Prostate gland (tissue), 2 donors: ENCODE measurements at regions not wholly inside any gene's neighbourhood (a gene's known extent, or its start where the extent isn't known, plus 50 kb on each side); places are given as distances from the start of the nearest gene placed in this dataset.

Experiments used
- DNase-seq: peaks from one replicate; pipeline ENCODE4 v3.0.0-alpha.2; 2019; ENCODE audit warnings: low spot score
- H3K27ac ChIP-seq, 2 donors: fragments of 200-600 bp; sonication (generic); 2 replicates each; pipeline ENCODE4 v1.5.1; 2017 to 2019
- H3K27me3 ChIP-seq: fragments of 200-600 bp; sonication (generic); replicated peaks from 2 replicates; pipeline ENCODE4 v1.5.1; 2019; ENCODE audit not compliant: insufficient read depth
- H3K36me3 ChIP-seq, 2 donors: fragments of 200-600 bp; sonication (generic); 1 replicate in 1 of 2; 2 replicates in 1 of 2; pipeline versions ENCODE4 v1.5.1 to v1.8.1; 2017 to 2019
- H3K4me1 ChIP-seq: fragments of 200-600 bp; sonication (generic); replicated peaks from 2 replicates; pipeline ENCODE4 v1.5.1; 2019
- H3K4me3 ChIP-seq, 2 donors: fragments of 200-600 bp; sonication (generic); 2 replicates each; pipeline ENCODE4 v1.5.1; 2017 to 2019
- H3K9me3 ChIP-seq: fragments of 200-600 bp; sonication (generic); 2 replicates; pipeline ENCODE4 v1.5.1; 2017
- POLR2A ChIP-seq: fragments of 450-650 bp; IDR thresholded peaks from one replicate; pipeline ENCODE4 v1.6.1; 2016; ENCODE audit warnings: antibody characterized with exemption, mild to moderate bottlenecking
- POLR2AphosphoS5 ChIP-seq: sonication (generic); formaldehyde crosslinking; IDR thresholded peaks from one replicate; pipeline ENCODE4 v1.6.1; 2017; ENCODE audit warnings: antibody characterized with exemption
- WGBS: methylation state at CpG from one replicate; pipeline ENCODE4 v1.1.5; 2018; 5-methylcytosine and 5-hydroxymethylcytosine counted together
- intact Hi-C: fragments of 100-400 bp; cut with DNase I; formaldehyde crosslinking; loops from one replicate; pipeline ENCODE4 v1.14.2; 2022
- TF ChIP-seq, protein P1 (sequence below), 4 experiments: fragments of 200-600 bp in 2 of 4; fragments of 450-650 bp in 2 of 4; sonication (generic) in 2 of 4; IDR thresholded peaks; 1 replicate in 3 of 4; 2 replicates in 1 of 4; pipeline ENCODE4 v1.5.1; 2016 to 2019; ENCODE audit warnings: antibody characterized with exemption in 4 of 4, mild to moderate bottlenecking in 2 of 4, moderate library complexity in 2 of 4

DNA sequence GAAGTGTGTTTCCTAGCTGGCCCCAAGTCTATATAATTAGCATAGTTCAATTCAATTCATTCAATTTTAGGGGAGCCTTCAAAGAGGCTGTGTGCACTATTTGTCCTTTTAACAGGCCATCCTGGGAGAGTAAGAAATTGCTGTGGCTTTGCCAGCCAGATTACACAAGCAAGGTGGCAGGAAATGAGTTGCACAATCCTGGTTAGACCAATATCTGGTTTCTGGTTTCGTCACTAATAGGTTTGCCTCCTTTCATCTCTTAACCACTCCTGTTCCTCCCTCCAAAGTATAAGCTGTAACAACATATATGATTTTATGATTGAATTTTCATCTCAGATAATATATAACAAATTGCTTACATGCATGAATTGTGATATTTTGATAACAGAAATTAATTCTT is 84.1 kb upstream of the NEGR1 start:
- TF ChIP-seq POLR2AphosphoS5 (no peak), POLR2A (no peak)
- TF ChIP-seq, protein P1, sequence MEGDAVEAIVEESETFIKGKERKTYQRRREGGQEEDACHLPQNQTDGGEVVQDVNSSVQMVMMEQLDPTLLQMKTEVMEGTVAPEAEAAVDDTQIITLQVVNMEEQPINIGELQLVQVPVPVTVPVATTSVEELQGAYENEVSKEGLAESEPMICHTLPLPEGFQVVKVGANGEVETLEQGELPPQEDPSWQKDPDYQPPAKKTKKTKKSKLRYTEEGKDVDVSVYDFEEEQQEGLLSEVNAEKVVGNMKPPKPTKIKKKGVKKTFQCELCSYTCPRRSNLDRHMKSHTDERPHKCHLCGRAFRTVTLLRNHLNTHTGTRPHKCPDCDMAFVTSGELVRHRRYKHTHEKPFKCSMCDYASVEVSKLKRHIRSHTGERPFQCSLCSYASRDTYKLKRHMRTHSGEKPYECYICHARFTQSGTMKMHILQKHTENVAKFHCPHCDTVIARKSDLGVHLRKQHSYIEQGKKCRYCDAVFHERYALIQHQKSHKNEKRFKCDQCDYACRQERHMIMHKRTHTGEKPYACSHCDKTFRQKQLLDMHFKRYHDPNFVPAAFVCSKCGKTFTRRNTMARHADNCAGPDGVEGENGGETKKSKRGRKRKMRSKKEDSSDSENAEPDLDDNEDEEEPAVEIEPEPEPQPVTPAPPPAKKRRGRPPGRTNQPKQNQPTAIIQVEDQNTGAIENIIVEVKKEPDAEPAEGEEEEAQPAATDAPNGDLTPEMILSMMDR (IDR thresholded peaks at IDR 0.05) = no peak
- Histone ChIP-seq H3K27ac (no peak overlapping the region), H3K27me3 (no peaks in the 10 kb centered on the region), H3K9me3 (no peaks in the 10 kb centered on the region), H3K36me3 (no peaks in the 10 kb centered on the region), H3K4me1 (no peaks in the 10 kb centered on the region), H3K4me3 (no peak overlapping the region)
- 13% methylated on average over 1 of the region's 1 CpG for WGBS
- peak; percentile 17 for DNase-seq
- intact Hi-C loops = no loop called here

DNA sequence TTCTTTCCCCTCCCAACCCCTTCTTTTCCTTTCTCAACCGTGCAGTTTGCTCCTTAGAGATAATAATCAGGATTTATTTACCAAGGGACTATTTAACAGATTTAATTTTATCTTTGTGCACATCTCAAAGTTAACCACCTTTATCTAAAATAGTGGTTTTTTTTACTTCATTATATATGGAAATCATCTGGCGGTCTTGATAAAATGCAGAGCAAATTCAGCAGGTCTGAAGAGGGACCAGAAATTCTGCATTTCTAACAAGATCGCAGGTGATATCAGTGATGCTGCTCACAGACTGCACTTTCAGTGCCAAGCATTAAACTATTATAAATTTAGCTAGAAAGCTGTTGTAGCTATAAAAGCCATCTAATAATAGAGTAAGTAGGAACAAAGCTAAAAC is 83.4 kb upstream of the NEGR1 start:
- Histone ChIP-seq H3K27me3 (no peaks in the 10 kb centered on the region), H3K36me3 (no peaks in the 10 kb centered on the region), H3K9me3 (no peaks in the 10 kb centered on the region), H3K4me3 (no peak overlapping the region), H3K4me1 (no peaks in the 10 kb centered on the region), H3K27ac (no peak overlapping the region)
- 34% methylated on average over 3 of the region's 3 CpGs for WGBS
- intact Hi-C loops = no loop called here
- TF ChIP-seq POLR2A (no peak), POLR2AphosphoS5 (no peak)
- TF ChIP-seq, protein P1 (IDR thresholded peaks at IDR 0.05) = no peak
- DNase-seq = no peak

DNA sequence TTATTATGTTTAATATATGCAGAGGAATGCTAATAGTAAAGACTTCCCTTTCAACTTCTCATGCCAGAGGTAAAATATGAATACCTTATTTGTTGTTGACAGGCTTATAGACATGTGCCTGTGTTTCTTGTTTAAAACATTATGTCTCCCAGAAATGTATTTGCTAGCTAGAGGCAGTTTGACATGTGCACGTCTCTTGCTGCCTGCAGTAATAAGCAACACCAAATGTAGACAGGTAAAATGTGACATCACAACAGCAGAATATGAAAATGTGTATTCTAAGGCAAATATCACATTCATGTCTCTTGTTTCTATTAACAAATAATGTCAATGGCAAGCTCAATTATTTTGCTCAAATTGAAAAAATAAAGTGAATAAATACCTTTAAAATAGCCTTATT is 80.2 kb upstream of the NEGR1 start:
- intact Hi-C loops = no loop called here
- no peak overlapping the region for H3K27ac ChIP-seq
- WGBS = 85% methylated on average over 1 of the region's 1 CpG
- no peaks in the 10 kb centered on the region for H3K36me3 ChIP-seq
- H3K9me3 ChIP-seq = no peaks in the 10 kb centered on the region
- no peak overlapping the region for H3K4me3 ChIP-seq
- H3K4me1 ChIP-seq = no peaks in the 10 kb centered on the region
- TF ChIP-seq POLR2AphosphoS5 = no peak
- no peak for TF ChIP-seq POLR2A
- TF ChIP-seq, protein P1 (IDR thresholded peaks at IDR 0.05) = no peak
- H3K27me3 ChIP-seq = no peaks in the 10 kb centered on the region
- no peak for DNase-seq

DNA sequence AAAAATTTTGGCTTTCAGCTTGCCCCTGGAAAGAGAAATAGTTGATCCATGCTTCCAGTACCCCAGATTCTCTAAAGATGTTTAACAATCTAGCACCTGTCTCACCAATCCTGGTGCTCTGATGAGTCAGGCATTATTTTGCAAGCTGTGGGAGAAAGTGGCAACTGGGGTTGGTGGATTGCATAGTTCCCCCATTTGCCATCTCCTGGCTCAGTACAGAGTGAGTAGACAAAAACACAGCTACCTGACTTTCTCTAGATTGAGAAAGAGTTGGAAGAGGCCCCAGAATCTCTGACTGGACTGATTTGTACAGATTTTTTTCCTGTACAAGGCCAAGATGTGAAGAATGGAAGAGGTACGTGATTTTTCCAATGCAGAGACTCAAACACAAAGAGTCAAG is 75.1 kb upstream of the NEGR1 start:
- intact Hi-C loops = no loop called here
- Histone ChIP-seq H3K27me3 (no peaks in the 10 kb centered on the region), H3K4me1 (no peaks in the 10 kb centered on the region), H3K4me3 (no peak overlapping the region), H3K36me3 (no peaks in the 10 kb centered on the region), H3K27ac (no peak overlapping the region), H3K9me3 (no peaks in the 10 kb centered on the region)
- DNase-seq = no peak
- TF ChIP-seq POLR2A = no peak
- TF ChIP-seq POLR2AphosphoS5 = no peak
- TF ChIP-seq, protein P1 (IDR thresholded peaks at IDR 0.05) = no peak
- 84% methylated on average over 1 of the region's 1 CpG for WGBS

DNA sequence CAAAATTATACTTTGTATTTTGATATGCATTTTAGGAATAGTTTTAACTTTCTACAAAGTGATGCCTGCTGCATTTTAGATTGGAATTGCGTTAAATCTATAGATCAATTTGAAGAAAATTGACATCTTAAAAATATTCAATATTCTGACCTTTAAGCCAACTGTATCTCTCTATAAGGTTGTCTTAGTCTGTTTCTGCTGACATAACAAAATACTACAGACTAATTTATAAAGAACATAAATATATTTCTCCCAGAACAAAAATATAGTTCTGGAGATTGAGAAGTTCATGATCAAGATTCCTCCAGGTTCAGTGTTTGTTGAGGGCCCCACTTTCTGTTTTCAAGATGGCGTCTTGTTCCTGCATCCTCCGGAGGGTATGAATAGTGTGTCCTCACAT is 73.6 kb upstream of the NEGR1 start:
- Histone ChIP-seq H3K36me3 (no peaks in the 10 kb centered on the region), H3K4me3 (no peak overlapping the region), H3K27me3 (no peaks in the 10 kb centered on the region), H3K27ac (no peak overlapping the region), H3K4me1 (no peaks in the 10 kb centered on the region), H3K9me3 (no peaks in the 10 kb centered on the region)
- WGBS = 97% methylated on average over 3 of the region's 3 CpGs
- intact Hi-C loops = no loop called here
- DNase-seq = no peak
- TF ChIP-seq POLR2A (no peak), POLR2AphosphoS5 (no peak)
- TF ChIP-seq, protein P1 (IDR thresholded peaks at IDR 0.05) = no peak
